ENCODE measurements at regions not wholly inside any gene's neighbourhood (a gene's known extent, or its start where the extent isn't known, plus 50 kb on each side); places are given as distances from the start of the nearest gene placed in this dataset.

GRCh38 chr4:20159516-20159915 is 92.2 kb upstream of the SLIT2 start:
- no peak for TF ChIP-seq CTCF (conservative IDR thresholded peaks at IDR 0.05)
- no peak for TF ChIP-seq EZH2 (IDR thresholded peaks at IDR 0.05; ENCODE audit: low read depth)

Data from PC-9 (cell line).